Activated CD4-positive, alpha-beta T cell treated with anti-CD3 and anti-CD28 coated beads, Interleukin-2, Interleukin-4, amounts not matched to agents 100 ng/mL and 50 ng/mL, durations not matched to agents 16 hours and 8 hours (primary cell): ENCODE measurements at regions not wholly inside any gene's neighbourhood (a gene's known extent, or its start where the extent isn't known, plus 50 kb on each side); places are given as distances from the start of the nearest gene placed in this dataset.

ENCODE experiments used
- DNase-seq: peaks from one replicate; pipeline ENCODE4 v3.0.0-alpha.2; 2020; ENCODE audit warnings: low spot score

DNA sequence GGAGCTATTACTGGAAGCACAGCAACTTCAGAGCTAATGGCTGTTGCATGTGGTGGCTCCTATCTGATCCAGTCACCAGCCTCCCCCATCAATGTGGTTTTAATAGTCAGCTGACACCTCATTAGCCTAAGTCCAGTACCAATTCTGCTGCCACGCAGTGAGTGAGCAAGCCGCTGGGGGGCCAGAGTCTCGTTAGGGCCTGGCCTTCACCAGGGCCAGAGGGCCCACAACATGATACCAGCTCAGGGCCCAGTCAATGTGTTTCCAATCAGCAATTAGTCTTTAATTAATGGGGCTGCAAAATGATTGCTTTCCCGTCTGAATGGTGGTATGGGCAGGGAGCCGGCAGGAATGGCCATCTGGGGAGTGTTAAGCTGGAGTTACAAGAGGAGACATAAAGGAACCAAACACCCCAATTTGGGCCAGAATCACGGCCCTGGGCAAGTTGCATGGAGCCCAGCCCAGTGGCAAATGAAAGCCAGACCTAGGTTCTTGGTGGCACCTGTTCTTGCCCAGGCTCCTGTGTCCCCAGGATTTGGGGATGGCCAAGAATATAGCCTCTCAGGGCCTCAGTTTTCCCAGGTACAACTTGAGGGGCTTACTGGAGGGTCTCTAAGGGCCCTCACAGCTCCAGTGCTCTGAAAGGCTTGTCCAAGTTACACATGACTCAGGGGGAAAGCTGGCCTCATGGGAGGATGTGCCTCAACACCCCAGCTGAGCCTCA lies 119.2 kb downstream of the EFNB1 start:
- no peak for DNase-seq

DNA sequence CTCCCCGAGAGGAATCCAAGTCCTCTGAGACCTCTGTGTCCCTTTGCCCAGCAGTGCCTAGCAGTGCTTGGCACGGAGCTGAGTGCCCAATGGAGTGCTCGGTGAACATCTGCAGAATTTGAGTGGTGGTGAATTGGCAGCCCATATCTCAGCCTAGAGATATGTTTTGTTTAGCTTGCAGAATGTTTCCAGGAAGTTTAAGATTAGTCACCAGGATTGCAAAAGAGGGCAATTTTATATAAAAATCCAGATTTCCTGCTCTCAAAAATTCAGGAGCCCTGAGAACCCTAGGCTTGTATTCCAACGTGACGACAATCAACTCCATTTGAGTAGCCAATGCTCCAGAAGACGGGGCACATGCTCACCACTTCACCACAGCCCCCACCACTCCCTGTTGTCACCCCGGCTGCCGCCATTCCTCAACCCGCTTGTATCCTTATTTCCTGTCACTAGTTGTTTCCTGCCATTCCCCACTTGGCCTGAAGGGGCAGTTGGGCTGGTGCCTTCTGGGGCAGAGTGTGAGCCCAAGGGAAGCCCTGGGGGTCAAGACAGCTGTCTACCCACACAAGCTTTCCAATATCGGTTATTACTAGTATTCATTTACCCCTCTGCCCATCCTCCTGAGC lies 116.9 kb downstream of the EFNB1 start:
- no peak for DNase-seq

DNA sequence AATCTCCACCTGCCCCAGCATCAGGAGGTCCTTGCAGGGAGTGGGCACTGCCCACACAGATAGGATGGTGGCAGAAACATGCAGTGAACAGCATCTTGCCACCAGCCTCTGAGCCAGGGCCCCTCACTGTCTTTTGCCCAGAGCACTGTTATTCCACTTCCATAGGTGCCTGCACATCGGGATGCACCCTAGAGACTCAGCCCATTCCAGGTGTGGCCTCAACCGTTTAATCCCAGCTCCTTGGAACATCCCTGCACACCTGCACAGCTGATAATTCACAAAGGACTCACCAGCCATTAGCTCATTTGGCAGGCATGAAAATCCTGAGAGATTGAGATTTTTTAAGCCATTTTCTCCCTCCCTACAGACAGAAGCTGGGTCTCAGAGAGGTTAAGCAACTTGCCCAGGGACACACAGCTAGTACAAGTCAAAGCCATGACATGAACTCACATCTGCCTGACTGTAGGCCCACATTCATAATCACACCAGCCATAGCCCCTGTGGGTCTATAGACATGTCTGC lies 116.3 kb downstream of the EFNB1 start:
- DNase-seq = no peak

DNA sequence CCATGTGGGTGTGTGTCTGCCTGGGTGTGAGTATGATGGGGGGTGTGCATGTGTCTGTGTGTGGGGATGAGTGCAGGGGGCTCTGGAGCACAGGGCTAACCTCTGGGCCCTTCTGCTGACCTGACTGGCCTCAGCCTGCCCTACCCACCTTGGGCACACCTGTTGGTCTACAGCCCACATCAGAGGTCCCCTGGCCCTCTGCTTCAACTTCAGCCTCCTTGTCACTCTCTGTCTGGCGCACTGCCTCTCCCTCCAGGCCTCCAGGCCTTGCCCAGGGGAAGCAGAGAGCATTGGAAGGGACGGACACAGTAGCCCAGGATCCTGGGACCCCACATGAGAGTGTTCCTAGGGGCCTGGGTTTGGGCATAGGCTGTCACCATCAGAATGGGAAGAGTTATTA lies 115.4 kb downstream of the EFNB1 start:
- no peak for DNase-seq

DNA sequence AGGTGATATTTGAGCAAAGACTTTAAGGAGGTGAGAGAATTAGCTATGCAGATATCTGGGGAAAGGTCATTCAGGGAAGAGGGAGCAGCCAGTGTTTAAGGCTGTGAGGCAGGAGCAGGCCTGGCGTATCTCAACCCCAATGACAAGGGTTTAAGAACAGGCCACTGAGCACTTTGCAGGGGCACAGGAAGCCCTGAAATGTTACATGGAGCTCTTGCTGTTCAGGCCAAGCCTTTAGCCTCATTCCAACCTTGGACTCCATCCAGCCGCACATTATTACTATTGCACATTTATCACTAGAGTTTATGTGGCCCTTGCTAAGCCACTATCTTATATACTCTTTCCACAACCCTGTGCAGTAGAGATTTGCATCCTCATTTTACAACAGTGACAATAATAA lies 114.0 kb downstream of the EFNB1 start:
- no peak for DNase-seq

DNA sequence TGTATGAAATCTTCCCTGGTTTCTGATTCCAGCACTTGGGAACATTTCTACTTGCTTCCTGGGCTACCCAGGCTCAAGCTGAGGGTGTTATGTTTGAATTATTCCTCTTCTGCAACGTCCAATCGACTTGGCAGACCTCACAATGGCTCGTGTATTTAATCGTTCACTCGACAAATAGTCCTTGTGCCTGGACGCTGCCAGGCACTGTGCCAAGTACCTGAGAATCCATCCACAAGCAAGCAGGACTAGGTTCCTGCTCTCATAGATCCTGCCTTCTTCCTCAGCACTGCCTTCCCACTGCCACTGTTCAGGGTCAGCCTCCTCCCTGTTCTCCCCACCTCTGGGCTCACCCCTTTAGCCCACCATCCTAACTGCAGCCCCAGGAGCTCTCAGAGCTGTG lies 113.3 kb downstream of the EFNB1 start:
- DNase-seq = no peak

DNA sequence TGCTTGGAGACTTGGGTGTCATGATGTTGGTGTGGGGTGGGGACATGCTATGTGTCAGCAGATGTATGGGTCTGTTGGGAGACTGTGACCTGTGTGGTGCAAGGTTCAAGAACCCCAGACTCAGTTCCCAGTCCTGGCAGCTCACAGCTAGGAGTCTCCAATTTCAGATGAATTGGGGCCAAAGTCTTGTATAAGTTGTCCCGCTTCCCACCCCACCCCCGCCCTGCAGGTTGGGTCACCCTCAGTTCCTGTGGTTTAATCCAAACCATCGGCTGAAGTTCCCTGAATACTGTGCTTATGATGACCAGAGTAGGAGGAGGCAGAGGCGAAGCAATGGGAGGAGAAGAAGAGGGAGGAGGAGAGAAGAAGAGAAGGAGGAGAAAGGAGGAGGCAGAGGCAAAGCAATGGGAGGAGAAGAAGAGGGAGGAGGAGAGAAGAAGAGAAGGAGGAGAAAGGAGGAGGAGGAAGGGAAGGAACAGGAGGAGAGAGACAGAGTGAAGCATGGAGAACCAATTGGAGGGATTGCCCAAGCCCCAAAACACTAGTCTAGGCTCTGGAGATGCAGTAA lies 112.6 kb downstream of the EFNB1 start:
- no peak for DNase-seq

DNA sequence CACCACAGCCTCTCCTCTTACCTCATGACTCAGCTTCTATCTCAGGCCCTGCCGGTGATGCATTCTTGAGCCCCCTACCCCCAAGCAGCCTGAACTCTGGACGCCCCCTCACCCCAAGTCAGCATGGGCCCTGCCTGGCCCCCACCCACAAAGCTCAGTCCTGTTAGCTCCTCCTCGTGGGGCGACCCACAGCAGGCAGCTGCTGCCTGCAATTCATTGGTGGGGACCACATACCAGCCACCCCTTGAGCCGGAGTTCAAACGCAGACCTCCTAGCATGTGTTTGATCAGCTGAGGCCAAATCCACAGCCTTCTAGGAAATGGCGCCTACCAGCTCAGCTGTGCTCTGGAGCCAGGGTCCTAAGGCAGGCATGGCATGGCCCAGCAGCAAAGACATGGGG lies 111.8 kb downstream of the EFNB1 start:
- no peak for DNase-seq

DNA sequence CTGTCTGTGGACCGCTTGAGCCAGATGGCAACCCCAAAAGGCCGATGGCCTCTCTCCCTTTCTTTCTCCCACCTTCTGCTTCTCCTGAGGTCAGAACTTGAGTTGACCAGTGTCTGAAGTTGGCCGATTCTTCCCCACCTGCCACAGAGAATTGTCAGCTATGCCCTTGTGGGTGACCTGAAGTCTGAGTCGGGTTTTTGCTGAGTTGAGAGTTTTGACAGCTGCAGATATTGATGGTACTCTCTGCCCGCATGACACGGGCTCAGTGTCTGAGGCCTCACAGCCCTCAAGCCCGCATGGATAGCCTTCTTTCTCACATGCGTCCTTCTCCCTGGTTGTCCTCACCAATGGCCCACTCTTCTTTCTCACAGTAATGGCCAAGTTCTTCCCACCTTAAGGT lies 111.0 kb downstream of the EFNB1 start:
- no peak for DNase-seq

DNA sequence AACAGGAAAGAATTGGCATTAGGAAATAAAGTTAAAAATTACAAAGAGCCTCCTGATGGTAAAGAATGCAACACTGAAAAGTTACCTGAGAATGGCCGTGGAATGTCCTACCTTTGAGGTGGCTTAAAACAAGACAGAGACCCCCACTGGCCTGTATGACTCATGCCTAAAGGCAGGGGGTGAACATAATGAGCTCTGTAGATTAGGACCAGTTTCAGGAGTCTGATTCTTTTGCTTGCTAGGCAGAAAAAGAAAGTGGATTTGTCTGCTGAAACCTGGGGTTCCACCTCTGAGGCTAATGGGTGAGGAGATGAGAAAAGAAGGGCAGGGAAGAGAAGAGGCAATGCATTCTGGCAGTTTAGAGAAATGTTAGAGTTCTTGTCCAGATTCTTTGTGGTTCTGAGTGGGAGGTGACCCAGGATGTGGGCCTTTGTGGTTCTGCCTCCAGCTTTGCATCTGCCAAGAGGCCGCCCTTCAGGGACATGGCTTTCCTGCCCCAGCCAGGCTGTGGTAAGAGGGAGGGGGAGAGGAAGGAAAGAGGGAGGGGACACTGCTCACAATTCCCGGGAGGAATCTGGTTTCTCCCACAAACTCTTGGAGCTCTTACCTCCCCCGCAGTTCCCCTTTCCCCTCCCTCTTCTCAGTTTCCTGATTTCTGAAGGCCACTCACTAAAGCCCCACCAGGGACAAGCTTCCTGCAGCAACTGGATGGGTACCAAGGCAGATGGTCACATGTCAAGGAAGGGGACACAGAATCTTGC lies 109.6 kb downstream of the EFNB1 start:
- no peak for DNase-seq

DNA sequence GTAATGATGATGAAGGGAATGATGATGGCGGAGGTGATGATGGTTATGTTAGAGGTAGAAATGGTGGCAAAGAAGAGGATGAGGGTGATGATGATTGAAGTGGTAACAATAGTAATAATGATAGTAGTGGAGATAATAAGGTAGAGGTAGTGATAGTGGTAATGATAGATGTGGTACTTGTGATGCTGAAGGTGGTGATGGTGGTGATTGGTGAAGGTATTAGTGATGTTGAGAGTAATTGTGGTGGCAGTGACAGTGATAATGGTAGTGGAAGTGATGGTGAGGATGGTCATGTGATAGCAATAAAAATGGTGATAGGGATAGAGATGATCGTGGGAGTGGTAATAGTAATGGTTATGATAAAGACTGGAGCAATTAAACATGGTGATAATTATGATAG lies 108.8 kb downstream of the EFNB1 start:
- DNase-seq = no peak

DNA sequence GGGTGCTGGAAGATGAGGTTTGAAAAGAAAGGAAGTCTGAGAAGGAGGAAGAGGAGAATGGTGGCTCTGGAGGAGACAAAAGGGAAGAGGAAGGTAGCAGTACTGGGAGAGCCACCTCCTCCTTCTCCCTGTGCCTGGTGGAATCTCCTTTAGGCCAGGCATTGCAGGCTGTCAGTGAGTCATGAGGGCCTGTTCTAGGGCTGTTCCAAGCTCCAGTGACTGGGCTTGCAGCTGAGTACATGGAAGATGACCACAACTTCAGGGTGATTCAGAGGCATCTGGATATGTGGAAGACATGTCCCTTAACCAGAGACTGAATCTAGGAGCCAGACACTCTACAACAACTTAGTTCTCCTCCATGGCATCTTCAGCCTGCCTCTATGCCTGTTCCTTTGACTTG lies 107.8 kb downstream of the EFNB1 start:
- no peak for DNase-seq

DNA sequence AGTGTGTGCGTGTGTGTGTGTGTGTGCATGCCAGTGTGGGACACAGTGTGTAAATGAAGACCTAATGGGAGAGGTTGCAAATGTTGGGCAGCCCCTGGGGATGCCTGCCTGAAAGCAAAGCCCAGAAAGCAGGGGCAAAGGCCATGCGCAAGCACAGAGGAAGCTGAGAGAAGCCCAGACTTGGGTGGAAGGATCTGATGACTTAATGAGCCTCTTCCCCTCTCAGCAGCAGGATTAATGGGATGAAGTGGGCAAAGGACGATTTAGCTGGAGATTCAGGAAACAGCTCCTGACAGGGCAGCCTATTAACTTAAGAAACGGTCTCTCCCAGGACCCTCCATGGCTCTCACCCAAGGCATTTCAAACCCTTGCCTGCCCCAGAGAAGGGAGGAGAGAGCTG lies 107.3 kb downstream of the EFNB1 start:
- DNase-seq = no peak

DNA sequence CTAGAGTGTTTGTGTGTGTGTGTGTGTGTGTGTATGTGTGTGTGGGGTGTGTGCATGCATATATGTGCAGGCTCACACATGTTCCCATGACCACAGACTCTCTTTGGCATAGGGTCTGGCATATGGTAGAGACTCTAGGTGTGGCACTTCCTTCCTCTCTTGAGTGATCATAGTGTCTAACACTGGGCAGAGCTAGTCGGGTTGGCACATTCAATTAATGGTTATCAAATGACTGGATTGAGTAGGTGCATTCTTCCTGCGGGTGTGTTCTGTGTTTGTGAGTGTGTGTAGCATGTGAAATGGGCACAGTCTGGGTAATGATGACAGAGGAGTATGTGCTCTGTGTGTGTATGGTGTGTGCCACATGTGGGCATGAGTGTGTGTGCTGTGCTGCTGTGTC lies 106.5 kb downstream of the EFNB1 start:
- DNase-seq = no peak

DNA sequence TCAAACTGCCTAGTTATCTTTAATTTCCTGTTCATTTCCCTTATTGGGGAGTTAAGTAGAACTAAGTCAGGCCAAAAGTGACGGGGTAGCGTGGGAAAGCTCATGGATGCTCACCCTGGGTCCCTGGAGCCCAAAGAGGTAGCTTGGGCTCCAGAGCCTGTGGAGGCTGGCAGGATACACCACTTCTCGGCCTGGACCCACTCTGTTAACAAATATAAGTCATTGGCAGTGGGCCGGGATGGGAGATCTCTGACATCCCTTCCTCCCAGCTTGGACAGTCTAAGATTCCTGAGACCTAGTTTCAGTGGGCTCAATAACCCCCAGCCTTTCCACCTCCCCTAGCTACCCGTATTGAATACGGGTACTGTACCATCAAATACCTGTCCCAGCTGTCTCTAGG lies 106.1 kb downstream of the EFNB1 start:
- DNase-seq = no peak

DNA sequence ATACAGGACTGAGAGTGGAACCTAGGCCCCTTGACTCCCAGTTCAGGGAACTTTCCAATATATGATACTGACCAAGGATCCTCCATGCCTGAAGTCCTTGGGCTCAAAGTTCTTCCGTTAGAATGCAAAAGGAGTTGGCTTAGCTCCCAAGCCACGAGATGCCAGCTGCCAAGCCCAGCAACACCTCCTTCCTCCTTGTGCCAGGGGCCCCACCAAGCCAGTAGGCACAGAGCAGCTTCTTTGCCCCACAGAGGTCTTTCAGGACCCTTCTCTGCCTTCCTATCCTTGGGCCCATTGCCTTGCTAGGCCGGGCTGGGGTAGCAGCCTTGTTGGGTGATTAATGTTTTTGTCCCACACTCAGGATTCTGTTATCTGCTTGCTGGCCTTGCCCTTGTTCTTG lies 105.6 kb downstream of the EFNB1 start:
- no peak for DNase-seq

DNA sequence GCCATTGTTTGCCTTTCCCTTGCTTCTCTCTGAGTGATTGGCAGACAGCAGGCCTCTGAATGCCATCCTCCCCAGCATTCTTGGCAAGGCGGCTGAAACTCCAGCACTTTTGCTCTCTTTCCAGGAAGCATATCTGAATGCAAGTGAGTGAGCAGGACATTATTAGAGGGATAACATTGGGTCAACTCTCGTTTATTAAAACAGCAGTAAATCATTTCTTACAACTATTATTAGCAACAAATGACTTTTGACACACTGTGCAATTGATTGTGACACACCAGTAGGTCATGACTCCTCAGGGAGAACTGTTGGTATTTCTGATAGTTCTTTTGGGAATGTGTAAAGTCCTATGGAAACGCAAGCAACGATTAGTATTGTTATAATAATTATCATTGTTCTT lies 103.8 kb downstream of the EFNB1 start:
- DNase-seq = no peak

DNA sequence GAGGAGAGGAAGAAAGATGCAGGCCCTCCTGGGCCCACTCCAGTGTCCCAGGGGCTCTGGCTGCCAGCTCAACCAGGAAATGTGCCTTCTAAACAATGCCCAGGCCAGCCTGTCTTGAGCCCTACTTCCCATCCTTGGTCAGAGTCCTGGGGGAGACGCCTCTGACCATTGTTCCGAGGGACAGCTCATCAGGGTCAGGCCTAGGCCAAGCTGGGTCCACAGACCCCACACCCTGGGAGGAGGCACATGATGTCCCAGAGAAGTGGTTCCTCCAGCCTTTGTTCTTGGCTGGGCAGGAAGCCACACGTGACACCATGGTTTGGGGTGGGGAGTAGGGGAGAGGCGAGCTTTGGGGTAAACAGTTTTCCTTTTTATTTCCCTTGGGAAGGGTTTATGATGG lies 102.5 kb downstream of the EFNB1 start:
- no peak for DNase-seq

DNA sequence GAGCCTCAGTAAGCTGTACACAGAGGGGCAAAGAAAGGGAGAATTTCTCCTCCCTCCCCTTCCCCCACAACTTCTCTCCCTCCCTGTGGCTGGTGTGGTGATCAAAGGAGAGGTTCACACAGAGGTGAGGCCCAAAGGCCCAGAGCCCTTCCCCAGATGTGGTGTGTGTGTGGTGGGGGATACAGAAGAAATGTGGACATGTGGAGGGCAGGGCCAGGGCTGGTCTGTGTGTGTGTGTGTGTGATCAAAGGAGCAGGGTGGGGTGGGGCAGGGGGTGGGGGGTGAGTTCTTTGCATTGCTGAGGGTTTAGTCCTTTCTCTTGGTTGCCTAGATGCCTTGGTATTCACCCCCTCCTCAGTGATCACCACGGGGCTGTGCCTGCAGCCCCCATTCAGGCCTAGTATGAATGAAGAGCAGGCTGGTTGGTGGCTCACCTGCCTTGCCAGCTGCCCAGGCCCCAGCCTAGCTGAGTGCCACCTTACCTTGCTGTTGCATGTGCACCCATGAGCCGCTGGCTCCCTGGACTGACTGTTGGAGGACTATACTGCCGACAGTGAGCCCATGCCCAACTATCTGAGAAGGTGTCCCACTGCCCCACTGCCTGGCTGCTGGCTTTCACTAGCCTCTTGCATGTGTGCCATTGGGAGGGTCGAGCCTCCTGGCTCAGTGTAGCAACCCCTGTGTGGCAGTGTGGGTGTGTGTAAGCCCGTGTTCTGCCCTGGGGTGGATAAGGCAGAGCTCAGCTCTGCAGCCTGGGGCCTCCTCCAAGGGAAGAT lies 101.9 kb downstream of the EFNB1 start:
- no peak for DNase-seq

DNA sequence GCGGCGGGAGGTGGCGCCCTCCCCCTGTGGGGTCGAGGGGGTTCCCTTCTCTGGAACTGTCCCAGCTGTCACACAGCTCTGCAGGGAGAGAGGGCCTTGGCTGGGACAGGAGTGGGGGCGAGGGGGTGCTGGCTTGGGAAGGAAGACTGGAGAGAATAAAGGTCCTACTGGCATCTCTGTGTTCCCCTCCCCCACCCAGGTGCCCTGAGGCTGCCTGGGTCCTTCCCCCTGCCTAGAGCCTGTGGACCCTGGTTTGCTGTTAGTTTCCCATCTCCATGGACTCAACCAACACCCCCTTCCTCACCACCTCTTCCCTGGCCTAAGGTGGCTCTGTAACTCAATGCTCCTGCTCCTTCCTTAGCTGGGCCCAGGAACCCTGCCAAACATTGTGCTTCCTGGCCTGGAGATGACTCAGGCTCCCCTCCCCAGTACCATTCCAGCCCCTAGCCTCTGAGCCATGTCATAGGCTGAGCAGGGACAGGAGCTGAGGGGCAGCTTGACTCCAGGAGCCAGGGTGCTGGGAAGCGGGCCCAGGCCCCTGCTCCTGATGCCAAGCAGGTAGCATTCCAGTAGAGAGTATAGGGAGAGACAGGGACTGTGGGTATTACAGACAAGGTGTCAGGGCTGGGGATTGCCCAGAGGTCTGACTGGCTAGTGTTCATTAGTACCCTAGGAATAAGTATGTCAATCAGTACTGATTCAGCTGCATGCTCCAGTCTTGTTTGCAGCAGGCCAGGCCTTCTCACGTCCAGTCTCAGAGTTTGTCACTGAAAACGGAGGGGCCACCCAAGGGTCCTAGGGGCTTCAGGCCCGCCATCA lies 100.7 kb downstream of the EFNB1 start:
- no peak for DNase-seq

DNA sequence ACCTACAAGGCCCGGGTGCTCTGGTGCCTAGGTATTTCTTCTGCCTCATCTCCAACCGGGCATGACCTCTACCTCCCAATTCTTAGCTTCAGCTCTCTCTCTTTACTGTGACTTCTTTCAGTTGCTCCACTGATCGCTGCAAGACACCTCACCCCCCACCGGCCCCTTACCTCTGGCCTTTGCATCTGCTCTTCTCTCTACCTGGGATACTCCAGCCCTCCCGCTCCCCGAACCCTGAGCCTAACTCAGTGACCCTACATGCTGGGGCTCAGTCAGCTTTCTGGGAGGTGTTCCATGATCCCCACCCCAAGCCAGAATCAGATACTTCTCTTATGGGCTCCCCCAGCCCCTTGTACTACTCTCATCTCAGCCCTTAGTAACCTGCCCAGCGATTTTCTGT lies 99.6 kb downstream of the EFNB1 start:
- no peak for DNase-seq
